OCI-LY3 (cell line): ENCODE measurements at regions not wholly inside any gene's neighbourhood (a gene's known extent, or its start where the extent isn't known, plus 50 kb on each side); places are given as distances from the start of the nearest gene placed in this dataset.

ENCODE experiments used
- CTCF ChIP-seq: fragments of 200-600, 300-600 bp; sonication (generic); IDR thresholded peaks from 2 replicates; pipeline ENCODE4 v1.5.1; 2014; ENCODE audit warnings: antibody characterized with exemption, low read length, low read depth
- EZH2phosphoT487 ChIP-seq: fragments of 200-600 bp; shearing (Covaris generic); IDR thresholded peaks from 2 replicates; pipeline ENCODE4 v1.6.1; 2018; ENCODE audit warnings: antibody characterized with exemption, mixed run types, low read depth

DNA sequence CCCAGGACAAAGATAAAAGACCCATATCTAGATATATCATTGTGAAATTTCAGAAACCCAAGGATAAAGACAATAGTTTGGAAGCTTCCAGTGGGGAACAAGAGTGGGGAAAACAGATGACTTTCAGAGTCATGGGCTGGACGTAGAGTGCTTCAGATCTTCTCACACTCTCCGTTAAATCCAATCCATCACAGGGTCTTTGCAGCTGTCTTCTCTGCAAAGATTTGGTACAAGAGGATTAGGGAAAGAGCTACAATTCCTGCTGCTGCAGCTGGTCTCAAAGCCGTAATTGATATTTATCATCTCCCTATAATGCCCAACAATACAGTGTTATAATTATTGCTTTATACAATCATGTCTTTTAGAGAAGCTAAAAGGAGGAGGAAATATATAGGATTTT is 63.4 kb upstream of the CLPB start:
- TF ChIP-seq CTCF (no peak), EZH2phosphoT487 (no peak)
